Neural cell (in vitro differentiated cells): ENCODE measurements at regions not wholly inside any gene's neighbourhood (a gene's known extent, or its start where the extent isn't known, plus 50 kb on each side); places are given as distances from the start of the nearest gene placed in this dataset.

Experiments used
- H2AFZ ChIP-seq: fragments of 200-600, 300-800 bp; sonication (generic), shearing (Covaris generic); 2 replicates; pipeline ENCODE4 v1.6.0; 2014; ENCODE audit warnings: low read depth, mild to moderate bottlenecking, antibody characterized with exemption, low read length, moderate library complexity
- H3F3A ChIP-seq: fragments of 200-600 bp; shearing (Covaris generic); 2 replicates; pipeline ENCODE4 v1.6.1; 2016; ENCODE audit warnings: mild to moderate bottlenecking, moderate library complexity, mixed read lengths, antibody characterized with exemption, low read length; ENCODE audit not compliant: insufficient read depth, poor library complexity, severe bottlenecking
- H3K27ac ChIP-seq: fragments of 200-600, 300-800 bp; sonication (generic), shearing (Covaris generic); 2 replicates; pipeline ENCODE4 v1.5.1; 2014; ENCODE audit warnings: mild to moderate bottlenecking, low read length, moderate library complexity
- H3K27me3 ChIP-seq: fragments of 300-800, 200-600 bp; sonication (generic), shearing (Covaris generic); 2 replicates; pipeline ENCODE4 v1.6.0; 2014; ENCODE audit warnings: mild to moderate bottlenecking, low read depth, low read length, moderate library complexity; ENCODE audit not compliant: insufficient read depth
- H3K36me3 ChIP-seq: fragments of 300-800, 200-600 bp; sonication (generic), shearing (Covaris generic); 2 replicates; pipeline ENCODE4 v1.5.1; 2014; ENCODE audit warnings: mild to moderate bottlenecking, antibody characterized with exemption, low read length, moderate library complexity; ENCODE audit not compliant: insufficient read depth
- H3K4me2 ChIP-seq: fragments of 300-800, 200-600 bp; sonication (generic), shearing (Covaris generic); 2 replicates; pipeline ENCODE4 v1.6.0; 2014; ENCODE audit warnings: mild to moderate bottlenecking, low read length
- H3K4me3 ChIP-seq: fragments of 300-800, 200-600 bp; sonication (generic), shearing (Covaris generic); 2 replicates; pipeline ENCODE4 v1.5.1; 2014; ENCODE audit warnings: mild to moderate bottlenecking, low read length, moderate library complexity
- H3K79me2 ChIP-seq: fragments of 200-600 bp; shearing (Covaris generic); replicated peaks from 2 replicates; pipeline ENCODE4 v1.6.0; 2014; ENCODE audit warnings: mild to moderate bottlenecking, low read length, moderate library complexity; ENCODE audit not compliant: insufficient read depth
- H3K9ac ChIP-seq: fragments of 300-800, 200-600 bp; sonication (generic), shearing (Covaris generic); 2 replicates; pipeline ENCODE4 v1.6.1; 2016; ENCODE audit warnings: mild to moderate bottlenecking, low read length, mixed read lengths
- H3K9me2 ChIP-seq: fragments of 200-600 bp; shearing (Covaris generic); 2 replicates; pipeline ENCODE4 v1.6.1; 2016; ENCODE audit warnings: mild to moderate bottlenecking, low read length, mixed read lengths; ENCODE audit not compliant: insufficient read depth
- H3K9me3 ChIP-seq: fragments of 200-600, 300-800 bp; sonication (generic), shearing (Covaris generic); 2 replicates; pipeline ENCODE4 v1.6.1; 2016; ENCODE audit warnings: mild to moderate bottlenecking, mixed run types, low read length, moderate library complexity, mixed read lengths
- H4K20me1 ChIP-seq: fragments of 200-600 bp; shearing (Covaris generic); 2 replicates; pipeline ENCODE4 v1.6.1; 2016; ENCODE audit warnings: mild to moderate bottlenecking, mixed run types; ENCODE audit not compliant: insufficient read depth
- CTCF ChIP-seq: fragments of 450-650 bp; IDR thresholded peaks from 2 replicates; pipeline ENCODE4 v1.5.1; 2014; ENCODE audit warnings: antibody characterized with exemption, mild to moderate bottlenecking, moderate library complexity; ENCODE audit not compliant: poor library complexity, severe bottlenecking
- EP300 ChIP-seq: fragments of 450-650 bp; conservative IDR thresholded peaks from 2 replicates; pipeline ENCODE4 v1.6.1; 2014; ENCODE audit warnings: antibody characterized with exemption, mild to moderate bottlenecking, moderate library complexity; ENCODE audit not compliant: poor library complexity, severe bottlenecking
- EZH2 ChIP-seq: fragments of 200-600, 300-800 bp; shearing (Covaris generic), sonication (generic); IDR thresholded peaks from 2 replicates; pipeline ENCODE4 v1.6.1; 2014; ENCODE audit warnings: antibody characterized with exemption, low read length, borderline replicate concordance, mild to moderate bottlenecking; ENCODE audit not compliant: insufficient read depth, poor library complexity, severe bottlenecking
- MXI1 ChIP-seq: fragments of 450-650 bp; conservative IDR thresholded peaks from 2 replicates; pipeline ENCODE4 v1.6.1; 2014; ENCODE audit warnings: antibody characterized with exemption, mild to moderate bottlenecking; ENCODE audit not compliant: poor library complexity, severe bottlenecking
- POLR2AphosphoS5 ChIP-seq: IDR thresholded peaks from 2 replicates; pipeline ENCODE4 v1.6.1; 2012
- RAD21 ChIP-seq: fragments of 450-650 bp; conservative IDR thresholded peaks from 2 replicates; pipeline ENCODE4 v1.6.1; 2014; ENCODE audit warnings: antibody characterized with exemption, mild to moderate bottlenecking, moderate library complexity
- REST ChIP-seq: IDR thresholded peaks from 2 replicates; pipeline ENCODE4 v1.6.1; 2012; ENCODE audit warnings: borderline replicate concordance
- SMC3 ChIP-seq: fragments of 450-650 bp; conservative IDR thresholded peaks from 2 replicates; pipeline ENCODE4 v1.6.1; 2014; ENCODE audit warnings: antibody characterized with exemption, mild to moderate bottlenecking, moderate library complexity; ENCODE audit not compliant: poor library complexity
- TAF1 ChIP-seq: IDR thresholded peaks from 2 replicates; pipeline ENCODE4 v1.6.1; 2012; ENCODE audit warnings: low read depth

GRCh38 chr7:19376538-19376937, 231.3 kb upstream of the FERD3L start:
- Histone ChIP-seq H2AFZ (no peak overlapping the region), H3K36me3 (no peaks in the 10 kb centered on the region), H3K9me3 (no peaks in the 10 kb centered on the region), H3K27me3 (no peaks in the 10 kb centered on the region), H4K20me1 (no peaks in the 10 kb centered on the region), H3K4me2 (no peak overlapping the region), H3K79me2 (no peaks in the 10 kb centered on the region), H3K9ac (no peak overlapping the region), H3K27ac (no peak overlapping the region), H3F3A (no peaks in the 10 kb centered on the region), H3K4me3 (no peak overlapping the region), H3K9me2 (no peaks in the 10 kb centered on the region)
- TF ChIP-seq RAD21 (no peak), CTCF (no peak), TAF1 (no peak), MXI1 (no peak), EZH2 (no peak), POLR2AphosphoS5 (no peak), EP300 (no peak), SMC3 (no peak), REST (no peak)

GRCh38 chr7:19375976-19376375, 230.8 kb upstream of the FERD3L start:
- TF ChIP-seq MXI1 (no peak), EZH2 (no peak), CTCF (no peak), SMC3 (no peak), EP300 (no peak), POLR2AphosphoS5 (no peak), RAD21 (no peak), TAF1 (no peak), REST (no peak)
- H3K4me2 ChIP-seq, result no peak overlapping the region
- no peaks in the 10 kb centered on the region for H3K27me3 ChIP-seq
- H3K9ac ChIP-seq, result no peak overlapping the region
- no peaks in the 10 kb centered on the region for H3K79me2 ChIP-seq
- H3K36me3 ChIP-seq, result no peaks in the 10 kb centered on the region
- no peaks in the 10 kb centered on the region for H4K20me1 ChIP-seq
- no peak overlapping the region for H2AFZ ChIP-seq
- H3K27ac ChIP-seq, result no peak overlapping the region
- H3F3A ChIP-seq, result no peaks in the 10 kb centered on the region
- no peaks in the 10 kb centered on the region for H3K9me2 ChIP-seq
- H3K4me3 ChIP-seq, result no peak overlapping the region
- H3K9me3 ChIP-seq, result no peaks in the 10 kb centered on the region
